Breast epithelium (tissue), 3 donors: ENCODE measurements at regions not wholly inside any gene's neighbourhood (a gene's known extent, or its start where the extent isn't known, plus 50 kb on each side); places are given as distances from the start of the nearest gene placed in this dataset.

Experiments used
- POLR2A ChIP-seq: fragments of 450-650 bp; IDR thresholded peaks from one replicate; pipeline ENCODE4 v1.6.1; 2016; ENCODE audit warnings: antibody characterized with exemption, mild to moderate bottlenecking, moderate library complexity
- POLR2AphosphoS5 ChIP-seq, 3 donors: sonication (generic); formaldehyde crosslinking; IDR thresholded peaks; one replicate each; pipeline ENCODE4 v1.6.1; 2017; ENCODE audit warnings: antibody characterized with exemption in 3 of 3
- TF ChIP-seq, protein P1 (sequence below), 3 donors: fragments of 450-650 bp; IDR thresholded peaks; one replicate each; pipeline ENCODE4 v1.5.1; 2016 to 2017; ENCODE audit warnings: antibody characterized with exemption in 3 of 3, mild to moderate bottlenecking in 3 of 3, moderate library complexity in 3 of 3

DNA sequence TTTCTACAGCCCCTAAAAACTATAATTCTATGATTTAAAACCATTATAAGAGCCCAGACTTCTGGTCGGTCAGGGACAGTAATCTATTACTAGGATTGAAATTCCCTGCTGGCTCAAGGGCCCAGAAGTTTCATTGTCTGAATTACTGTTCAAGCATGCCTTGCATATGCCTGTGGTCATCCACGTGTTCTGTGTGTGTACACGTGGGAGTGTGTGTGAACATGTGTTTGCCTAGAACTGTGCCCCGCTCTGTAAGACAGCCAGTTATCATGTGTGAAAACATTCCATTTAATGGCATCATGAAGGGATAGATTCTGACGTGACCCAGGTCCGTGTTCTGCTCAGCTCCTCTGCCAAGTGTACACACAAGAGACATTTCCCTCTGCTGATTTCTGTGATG, 189.3 kb upstream of the NECTIN1 start:
- TF ChIP-seq POLR2AphosphoS5 (IDR thresholded peaks at IDR 0.05) (no peak), POLR2A (no peak)
- TF ChIP-seq, protein P1, sequence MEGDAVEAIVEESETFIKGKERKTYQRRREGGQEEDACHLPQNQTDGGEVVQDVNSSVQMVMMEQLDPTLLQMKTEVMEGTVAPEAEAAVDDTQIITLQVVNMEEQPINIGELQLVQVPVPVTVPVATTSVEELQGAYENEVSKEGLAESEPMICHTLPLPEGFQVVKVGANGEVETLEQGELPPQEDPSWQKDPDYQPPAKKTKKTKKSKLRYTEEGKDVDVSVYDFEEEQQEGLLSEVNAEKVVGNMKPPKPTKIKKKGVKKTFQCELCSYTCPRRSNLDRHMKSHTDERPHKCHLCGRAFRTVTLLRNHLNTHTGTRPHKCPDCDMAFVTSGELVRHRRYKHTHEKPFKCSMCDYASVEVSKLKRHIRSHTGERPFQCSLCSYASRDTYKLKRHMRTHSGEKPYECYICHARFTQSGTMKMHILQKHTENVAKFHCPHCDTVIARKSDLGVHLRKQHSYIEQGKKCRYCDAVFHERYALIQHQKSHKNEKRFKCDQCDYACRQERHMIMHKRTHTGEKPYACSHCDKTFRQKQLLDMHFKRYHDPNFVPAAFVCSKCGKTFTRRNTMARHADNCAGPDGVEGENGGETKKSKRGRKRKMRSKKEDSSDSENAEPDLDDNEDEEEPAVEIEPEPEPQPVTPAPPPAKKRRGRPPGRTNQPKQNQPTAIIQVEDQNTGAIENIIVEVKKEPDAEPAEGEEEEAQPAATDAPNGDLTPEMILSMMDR (IDR thresholded peaks at IDR 0.05): no peak
